Astrocyte of the spinal cord (primary cell): ENCODE measurements at regions not wholly inside any gene's neighbourhood (a gene's known extent, or its start where the extent isn't known, plus 50 kb on each side); places are given as distances from the start of the nearest gene placed in this dataset.

Source experiments
- DNase-seq: peaks from one replicate; pipeline ENCODE4 v3.0.0; 2011; ENCODE audit warnings: low read depth, low spot score
- H3K4me3 ChIP-seq: 2 replicates; pipeline ENCODE4 v1.5.1; 2011; ENCODE audit warnings: low read depth, mild to moderate bottlenecking, low read length, moderate library complexity
- CTCF ChIP-seq: IDR thresholded peaks from 2 replicates; pipeline ENCODE4 v1.5.1; 2012; ENCODE audit warnings: low read depth, mild to moderate bottlenecking, low read length, inconsistent platforms
- in situ Hi-C: cut with HindIII; loops from 2 replicates; pipeline ENCODE4 v1.10.0; 2017; ENCODE audit warnings: low sequenced_read_pairs

- no peak for TF ChIP-seq CTCF
- no peak for DNase-seq
- no peak overlapping the region for H3K4me3 ChIP-seq
- in situ Hi-C loops = no loop called here
Measured at GRCh38 chr4:54941994-54942552, 183.3 kb downstream of the KDR start.

GRCh38 chr4:54940996-54941865 lies 184.2 kb downstream of the KDR start:
- no peak for TF ChIP-seq CTCF
- in situ Hi-C loops = no loop called here
- H3K4me3 ChIP-seq = no peak overlapping the region
- no peak for DNase-seq

GRCh38 chr4:54937501-54937900 lies 187.9 kb downstream of the KDR start:
- in situ Hi-C loops = no loop called here
- no peak for TF ChIP-seq CTCF
- DNase-seq = peak; percentile 21
- H3K4me3 ChIP-seq = no peak overlapping the region

- no peak for DNase-seq
- in situ Hi-C loops = no loop called here
- TF ChIP-seq CTCF = no peak
- no peak overlapping the region for H3K4me3 ChIP-seq
Measured at GRCh38 chr4:54933579-54933978, 191.8 kb downstream of the KDR start.

- H3K4me3 ChIP-seq = no peak overlapping the region
- DNase-seq = peak; percentile 84
- in situ Hi-C loops = no loop called here
- TF ChIP-seq CTCF = no peak
Measured at GRCh38 chr4:54930226-54930625, 195.2 kb downstream of the KDR start.

- in situ Hi-C loops = no loop called here
- H3K4me3 ChIP-seq = no peak overlapping the region
- no peak for TF ChIP-seq CTCF
- DNase-seq = no peak
Measured at GRCh38 chr4:54929459-54929858, 195.9 kb downstream of the KDR start.
